Lung (tissue), 11 donors: ENCODE measurements at regions not wholly inside any gene's neighbourhood (a gene's known extent, or its start where the extent isn't known, plus 50 kb on each side); places are given as distances from the start of the nearest gene placed in this dataset.

Experiments used
- ATAC-seq: fragments of 200-7000 bp; cut with Tn5 transposase; one replicate; pipeline ENCODE4 v1.9.1; 2020; ENCODE audit warnings: moderate number of reproducible peaks; ENCODE audit not compliant: insufficient read depth, low FRiP score
- DNase-seq, 3 donors: peaks; one replicate each; pipeline ENCODE4 v3.0.0-alpha.2; 2013 to 2017
- H3K27ac ChIP-seq, 2 donors: one replicate each; pipeline ENCODE4 v1.5.1; 2013; ENCODE audit warnings: mild to moderate bottlenecking in 2 of 2, moderate library complexity in 2 of 2, control low read depth in 1 of 2, inconsistent platforms in 1 of 2, low read depth in 1 of 2, low read length in 1 of 2
- H3K27me3 ChIP-seq, 3 donors: one replicate each; pipeline ENCODE4 v1.5.1; 2013; ENCODE audit warnings: low read length in 2 of 3; ENCODE audit not compliant: control insufficient read depth in 3 of 3, insufficient read depth in 3 of 3
- H3K36me3 ChIP-seq, 4 donors: one replicate each; pipeline ENCODE4 v1.5.1; 2013; ENCODE audit warnings: low read length in 4 of 4, mild to moderate bottlenecking in 1 of 4, moderate library complexity in 1 of 4; ENCODE audit not compliant: control insufficient read depth in 4 of 4, insufficient read depth in 4 of 4
- H3K4me1 ChIP-seq, 5 donors: one replicate each; pipeline ENCODE4 v1.5.1; 2013; ENCODE audit warnings: low read length in 5 of 5, mild to moderate bottlenecking in 2 of 5, moderate library complexity in 1 of 5; ENCODE audit not compliant: control insufficient read depth in 5 of 5, insufficient read depth in 5 of 5
- H3K4me3 ChIP-seq: one replicate; pipeline ENCODE4 v1.5.1; 2013; ENCODE audit warnings: mild to moderate bottlenecking, control low read depth, moderate library complexity
- H3K9ac ChIP-seq, 2 donors: one replicate each; pipeline ENCODE4 v1.5.1; 2013; ENCODE audit warnings: low read length in 2 of 2, control low read depth in 1 of 2; ENCODE audit not compliant: insufficient read depth in 1 of 2
- H3K9me3 ChIP-seq, 4 donors: one replicate each; pipeline ENCODE4 v1.5.1; 2013; ENCODE audit warnings: low read length in 3 of 4, mild to moderate bottlenecking in 1 of 4, moderate library complexity in 1 of 4; ENCODE audit not compliant: control insufficient read depth in 4 of 4, insufficient read depth in 3 of 4
- WGBS, 2 donors: extraction: QIAGEN DNeasy Blood & Tissue Kit; methylation state at CpG; one replicate each; pipeline ENCODE4 v1.1.7; 2013; 5-methylcytosine and 5-hydroxymethylcytosine counted together
- TF ChIP-seq, protein P1 (sequence below): IDR thresholded peaks from 2 replicates; pipeline ENCODE4 v1.5.1; 2012; ENCODE audit warnings: mild to moderate bottlenecking; ENCODE audit errors: control extremely low read depth, extremely low read depth
- donor health status: control.
- donor health status: control.
- donor health status: Bipolar disorder and iron deficiency.
- donor health status: healthy.
- donor health status: DM: yes; HTN: yes; CAD: no.

DNA sequence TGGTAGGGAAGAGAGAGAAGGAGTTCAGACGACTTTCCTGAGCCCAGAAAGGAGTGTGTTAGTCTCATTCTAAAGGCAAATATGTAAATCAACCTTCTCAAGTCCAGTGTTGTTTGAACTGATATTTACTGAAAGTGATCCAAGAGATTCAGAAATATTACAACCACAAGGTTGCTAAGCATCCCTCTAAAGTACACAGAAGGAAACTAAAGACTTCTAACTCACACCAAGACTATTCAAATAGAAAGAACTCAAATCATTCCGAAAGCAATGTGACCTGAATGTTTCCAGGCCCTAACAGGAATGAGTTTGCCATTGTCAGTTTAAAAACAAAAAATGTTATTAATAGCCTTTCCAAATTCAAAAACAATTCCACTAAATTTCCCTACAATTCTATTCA, 56.9 kb upstream of the VGLL3 start:
- WGBS, 2 donors, result 59 to 71% methylated on average over 2 of the region's 2 CpGs

DNA sequence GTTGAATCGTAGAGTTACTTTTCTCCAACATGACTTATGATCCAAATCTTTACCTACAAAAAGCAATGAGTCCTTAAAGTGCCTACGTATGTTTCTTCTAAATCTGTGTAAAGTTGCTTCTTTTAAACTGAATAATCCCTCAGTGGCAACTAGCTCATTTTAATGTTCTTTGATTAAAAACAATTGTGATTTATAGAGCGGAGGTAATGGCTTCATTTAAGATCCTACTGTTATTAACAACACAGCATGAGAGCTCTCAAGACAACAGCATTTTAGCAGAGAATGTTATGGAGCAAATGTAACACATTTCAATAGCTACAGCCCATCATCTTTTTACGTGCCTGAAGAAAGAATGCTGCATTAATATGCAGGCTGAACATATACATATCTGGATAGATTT, 55.3 kb upstream of the VGLL3 start:
- DNase-seq (no peak), ATAC-seq (no peak)
- 61 to 91% methylated on average over 4 of the region's 4 CpGs for WGBS, 2 donors
- H3K4me1 ChIP-seq, result peaks cover 0 to 8% (median 0%) of the 10 kb centered on the region in 5 donors
- no peak overlapping the region for H3K9ac ChIP-seq
- H3K4me3 ChIP-seq, result no peak overlapping the region
- H3K27me3 ChIP-seq, result no peaks in the 10 kb centered on the region
- H3K27ac ChIP-seq, result no peak overlapping the region
- TF ChIP-seq, protein P1, sequence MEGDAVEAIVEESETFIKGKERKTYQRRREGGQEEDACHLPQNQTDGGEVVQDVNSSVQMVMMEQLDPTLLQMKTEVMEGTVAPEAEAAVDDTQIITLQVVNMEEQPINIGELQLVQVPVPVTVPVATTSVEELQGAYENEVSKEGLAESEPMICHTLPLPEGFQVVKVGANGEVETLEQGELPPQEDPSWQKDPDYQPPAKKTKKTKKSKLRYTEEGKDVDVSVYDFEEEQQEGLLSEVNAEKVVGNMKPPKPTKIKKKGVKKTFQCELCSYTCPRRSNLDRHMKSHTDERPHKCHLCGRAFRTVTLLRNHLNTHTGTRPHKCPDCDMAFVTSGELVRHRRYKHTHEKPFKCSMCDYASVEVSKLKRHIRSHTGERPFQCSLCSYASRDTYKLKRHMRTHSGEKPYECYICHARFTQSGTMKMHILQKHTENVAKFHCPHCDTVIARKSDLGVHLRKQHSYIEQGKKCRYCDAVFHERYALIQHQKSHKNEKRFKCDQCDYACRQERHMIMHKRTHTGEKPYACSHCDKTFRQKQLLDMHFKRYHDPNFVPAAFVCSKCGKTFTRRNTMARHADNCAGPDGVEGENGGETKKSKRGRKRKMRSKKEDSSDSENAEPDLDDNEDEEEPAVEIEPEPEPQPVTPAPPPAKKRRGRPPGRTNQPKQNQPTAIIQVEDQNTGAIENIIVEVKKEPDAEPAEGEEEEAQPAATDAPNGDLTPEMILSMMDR, result no peak
- H3K9me3 ChIP-seq, result no peaks in the 10 kb centered on the region
- H3K36me3 ChIP-seq, result no peaks in the 10 kb centered on the region

More for the DNA sequence above, 56.9 kb upstream of the VGLL3 start:
- DNase-seq, result peak in 2 of 3 donors; percentile 20 to 31
- Histone ChIP-seq H3K4me1 (no peaks in the 10 kb centered on the region), H3K4me3 (no peak overlapping the region), H3K27ac (no peak overlapping the region), H3K9ac (no peak overlapping the region), H3K36me3 (no peaks in the 10 kb centered on the region), H3K27me3 (no peaks in the 10 kb centered on the region), H3K9me3 (peaks cover 0 to 2% (median 0%) of the 10 kb centered on the region in 4 donors)
- no peak for ATAC-seq
- TF ChIP-seq, protein P1, result no peak

DNA sequence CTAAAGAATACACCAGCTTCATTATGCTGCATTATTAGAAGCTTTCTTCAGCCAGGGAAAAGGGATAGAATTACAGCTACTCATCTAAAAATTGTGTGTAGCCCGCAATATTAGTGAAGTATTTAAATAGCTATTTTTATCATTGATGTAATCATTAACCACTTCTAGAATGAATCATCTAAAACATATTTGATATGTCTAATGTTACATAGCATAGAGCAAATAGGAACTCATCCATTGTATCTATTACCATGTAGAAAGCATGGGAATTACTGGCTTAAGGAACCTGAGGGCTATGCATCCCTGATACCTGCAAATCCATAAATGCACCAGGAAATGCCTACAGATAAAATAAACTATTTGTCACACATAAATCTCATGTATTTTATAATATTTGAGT, 54.5 kb upstream of the VGLL3 start:
- DNase-seq (no peak), ATAC-seq (no peak)
- TF ChIP-seq, protein P1, result no peak
- H3K4me3 ChIP-seq, result no peak overlapping the region
- H3K4me1 ChIP-seq, result peaks cover 0 to 8% (median 0%) of the 10 kb centered on the region in 5 donors
- 70 to 86% methylated on average over 1 of the region's 1 CpG for WGBS, 2 donors
- no peak overlapping the region for H3K27ac ChIP-seq
- no peaks in the 10 kb centered on the region for H3K27me3 ChIP-seq
- no peaks in the 10 kb centered on the region for H3K9me3 ChIP-seq
- H3K9ac ChIP-seq, result no peak overlapping the region
- H3K36me3 ChIP-seq, result no peaks in the 10 kb centered on the region

DNA sequence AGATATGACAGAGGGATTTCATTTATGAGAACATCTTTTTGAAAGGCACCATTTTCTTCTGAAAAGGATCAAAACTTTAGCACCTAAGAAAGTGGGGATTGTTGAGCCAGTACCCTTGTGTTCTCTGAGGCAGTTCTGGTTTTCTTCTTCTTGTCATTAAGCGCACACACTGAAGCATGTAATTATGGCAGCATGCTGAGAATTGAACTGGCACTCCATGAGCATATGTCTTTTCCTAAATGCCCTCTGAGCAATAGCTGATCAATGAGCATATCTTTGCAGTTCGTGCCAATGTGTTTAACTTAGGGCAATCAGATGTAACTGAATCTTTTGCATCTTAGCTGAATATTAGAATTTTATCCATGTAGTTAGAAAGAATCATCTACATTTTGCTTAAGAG, 53.9 kb upstream of the VGLL3 start:
- 85 to 93% methylated on average over 2 of the region's 2 CpGs for WGBS, 2 donors
- no peak for DNase-seq
- Histone ChIP-seq H3K4me3 (no peak overlapping the region), H3K4me1 (peaks cover 0 to 8% (median 0%) of the 10 kb centered on the region in 5 donors), H3K27ac (no peak overlapping the region), H3K9me3 (no peaks in the 10 kb centered on the region), H3K9ac (no peak overlapping the region), H3K36me3 (no peaks in the 10 kb centered on the region), H3K27me3 (no peaks in the 10 kb centered on the region)
- no peak for ATAC-seq
- TF ChIP-seq, protein P1, result no peak
